ENCODE measurements at regions not wholly inside any gene's neighbourhood (a gene's known extent, or its start where the extent isn't known, plus 50 kb on each side); places are given as distances from the start of the nearest gene placed in this dataset.
"Not testable (repeated sequence)": the region's sequence is repeated elsewhere in the genome, so short reads cannot be mapped to it uniquely, and the experiment has no call there.

- DNase-seq (ENCODE audit: low spot score), result no peak
These were observed 80.0 kb downstream of the SHOX2 start for GRCh38 chr3:158026236-158026635.

- not testable (repeated sequence) for DNase-seq (ENCODE audit: low spot score)
These were observed 86.3 kb downstream of the SHOX2 start for GRCh38 chr3:158019897-158020296.

- no peak for DNase-seq (ENCODE audit: low spot score)
These were observed 87.8 kb downstream of the SHOX2 start for GRCh38 chr3:158018462-158018861.

- DNase-seq (ENCODE audit: low spot score), result no peak
These were observed 93.3 kb downstream of the SHOX2 start for GRCh38 chr3:158012901-158013300.

GRCh38 chr3:158005391-158006100, 100.7 kb downstream of the SHOX2 start:
- no peak for DNase-seq (ENCODE audit: low spot score)

- no peak for DNase-seq (ENCODE audit: low spot score)
These were observed 107.0 kb downstream of the SHOX2 start for GRCh38 chr3:157999246-157999645.

- DNase-seq (ENCODE audit: low spot score), result no peak
These were observed 123.9 kb downstream of the SHOX2 start for GRCh38 chr3:157982359-157982758.

- no peak for DNase-seq (ENCODE audit: low spot score)
These were observed 124.4 kb downstream of the SHOX2 start for GRCh38 chr3:157981819-157982218.

GRCh38 chr3:157979022-157979421, 127.2 kb downstream of the SHOX2 start:
- DNase-seq (ENCODE audit: low spot score), result no peak

GRCh38 chr3:157961665-157962064, 144.6 kb downstream of the SHOX2 start:
- DNase-seq (ENCODE audit: low spot score), result no peak

- DNase-seq (ENCODE audit: low spot score), result no peak
These were observed 147.8 kb downstream of the SHOX2 start for GRCh38 chr3:157958457-157958856.

- DNase-seq (ENCODE audit: low spot score), result no peak
These were observed 149.4 kb downstream of the SHOX2 start for GRCh38 chr3:157956850-157957249.

GRCh38 chr3:157956176-157956575, 150.0 kb downstream of the SHOX2 start:
- DNase-seq (ENCODE audit: low spot score), result no peak

- no peak for DNase-seq (ENCODE audit: low spot score)
These were observed 152.7 kb downstream of the SHOX2 start for GRCh38 chr3:157953565-157953964.

- DNase-seq (ENCODE audit: low spot score), result no peak
These were observed 157.4 kb downstream of the SHOX2 start for GRCh38 chr3:157948605-157949383.

- DNase-seq (ENCODE audit: low spot score), result no peak
These were observed 167.1 kb downstream of the SHOX2 start for GRCh38 chr3:157939166-157939565.

- DNase-seq (ENCODE audit: low spot score), result no peak
These were observed 168.0 kb downstream of the SHOX2 start for GRCh38 chr3:157938154-157938779.

- no peak for DNase-seq (ENCODE audit: low spot score)
These were observed 174.7 kb downstream of the SHOX2 start for GRCh38 chr3:157931517-157931916.

- no peak for DNase-seq (ENCODE audit: low spot score)
These were observed 176.0 kb downstream of the SHOX2 start for GRCh38 chr3:157930000-157930780.

GRCh38 chr3:157926822-157927221, 179.4 kb downstream of the SHOX2 start:
- DNase-seq (ENCODE audit: low spot score), result no peak

- DNase-seq (ENCODE audit: low spot score), result no peak
These were observed 183.6 kb downstream of the SHOX2 start for GRCh38 chr3:157922614-157923013.

- no peak for DNase-seq (ENCODE audit: low spot score)
These were observed 184.4 kb downstream of the SHOX2 start for GRCh38 chr3:157921811-157922210.

Data from CD4-positive, alpha-beta T cell treated with Interleukin-15 for 4 hours (primary cell).